IMR-90 (cell line): ENCODE measurements at regions not wholly inside any gene's neighbourhood (a gene's known extent, or its start where the extent isn't known, plus 50 kb on each side); places are given as distances from the start of the nearest gene placed in this dataset.

Source experiments
- ATAC-seq: fragments of 200-7000 bp; cut with Tn5 transposase; 2 replicates; pipeline ENCODE4 v1.9.1; 2020; ENCODE audit warnings: low read depth, mild to moderate bottlenecking, moderate library complexity
- BruUV-seq: library from RNA; stranded (reverse); fragments of 400-500 nt; replicated peaks from 2 replicates; lab custom pipeline; 2021; lab: Mats Ljungman, UMichigan
- CTCF ChIA-PET: fragments of 300-600 bp; formaldehyde crosslinking; extraction: SDS; loops from one replicate; lab custom pipeline; 2021; ENCODE audit warnings: antibody characterized with exemption; lab: Yijun Ruan, JAX
- POLR2A ChIA-PET: fragments of 300-600 bp; sonication (Branson Sonifier 250); formaldehyde crosslinking; loops from one replicate; lab custom pipeline; 2022; ENCODE audit warnings: antibody characterized with exemption; ENCODE audit not compliant: unreplicated experiment; lab: Charles Lee
- DNase-seq: peaks from one replicate; pipeline ENCODE4 v3.0.0; 2013
- H2AFZ ChIP-seq: replicated peaks from 2 replicates; pipeline ENCODE3; 2013; ENCODE audit warnings: low read length, mild to moderate bottlenecking; ENCODE audit not compliant: poor library complexity
- H2AK5ac ChIP-seq: 2 replicates; pipeline ENCODE4 v1.6.1; 2013; ENCODE audit warnings: low read depth, low read length, inconsistent platforms
- H2AK9ac ChIP-seq: replicated peaks from 2 replicates; pipeline ENCODE3; 2013; ENCODE audit warnings: mild to moderate bottlenecking, low read depth, low read length, moderate library complexity; ENCODE audit not compliant: poor library complexity
- H2BK120ac ChIP-seq: 2 replicates; pipeline ENCODE4 v1.6.1; 2013; ENCODE audit warnings: low read depth, low read length, inconsistent platforms
- H2BK15ac ChIP-seq: 3 replicates; pipeline ENCODE4 v1.6.1; 2013; ENCODE audit warnings: low read depth, low read length, inconsistent platforms
- H2BK20ac ChIP-seq: 2 replicates; pipeline ENCODE4 v1.6.1; 2013; ENCODE audit warnings: low read depth, mild to moderate bottlenecking, inconsistent platforms, low read length, moderate library complexity
- H2BK5ac ChIP-seq: 2 replicates; pipeline ENCODE4 v1.6.1; 2013; ENCODE audit warnings: mild to moderate bottlenecking, low read depth, low read length, inconsistent platforms; ENCODE audit not compliant: poor library complexity, severe bottlenecking
- H3K14ac ChIP-seq: replicated peaks from 2 replicates; pipeline ENCODE4 v1.6.1; 2013; ENCODE audit warnings: low read depth, low read length, inconsistent platforms
- H3K18ac ChIP-seq: 2 replicates; pipeline ENCODE4 v1.6.1; 2013; ENCODE audit warnings: low read depth, low read length, control low read depth
- H3K23ac ChIP-seq: 2 replicates; pipeline ENCODE4 v1.6.1; 2013; ENCODE audit warnings: low read depth, low read length, inconsistent platforms
- H3K27ac ChIP-seq: 2 replicates; pipeline ENCODE4 v1.5.1; 2013; ENCODE audit warnings: mild to moderate bottlenecking, control low read depth, low read length; ENCODE audit not compliant: insufficient read depth
- H3K27me3 ChIP-seq: 2 replicates; pipeline ENCODE4 v1.6.1; 2013; ENCODE audit warnings: low read length; ENCODE audit not compliant: control insufficient read depth, insufficient read depth
- H3K36me3 ChIP-seq: 2 replicates; pipeline ENCODE4 v1.6.1; 2013; ENCODE audit warnings: low read length, mixed read lengths; ENCODE audit not compliant: control insufficient read depth, insufficient read depth
- H3K4ac ChIP-seq: 2 replicates; pipeline ENCODE4 v1.6.1; 2013; ENCODE audit warnings: low read depth, low read length, inconsistent platforms
- H3K4me1 ChIP-seq: 2 replicates; pipeline ENCODE4 v1.6.1; 2013; ENCODE audit warnings: low read length, mixed read lengths; ENCODE audit not compliant: control insufficient read depth, insufficient read depth
- H3K4me2 ChIP-seq: 2 replicates; pipeline ENCODE4 v1.6.1; 2013; ENCODE audit warnings: low read depth, mild to moderate bottlenecking, control low read depth, low read length, moderate library complexity
- H3K4me3 ChIP-seq: 2 replicates; pipeline ENCODE4 v1.5.1; 2013; ENCODE audit warnings: low read depth, mild to moderate bottlenecking, control low read depth, low read length, moderate library complexity; ENCODE audit not compliant: insufficient read depth
- H3K56ac ChIP-seq: 2 replicates; pipeline ENCODE4 v1.6.1; 2013; ENCODE audit warnings: low read length, inconsistent platforms; ENCODE audit not compliant: insufficient read depth; ENCODE audit errors: extremely low read depth
- H3K79me1 ChIP-seq, 2 experiments: 2 replicates each; pipeline ENCODE4 v1.6.1; 2013; ENCODE audit warnings: low read length in 2 of 2, inconsistent platforms in 1 of 2, low read depth in 1 of 2
- H3K9ac ChIP-seq: 2 replicates; pipeline ENCODE4 v1.6.1; 2013; ENCODE audit warnings: low read depth, low read length, control low read depth
- H3K9me1 ChIP-seq: 2 replicates; pipeline ENCODE4 v1.6.1; 2013; ENCODE audit warnings: low read length, inconsistent platforms; ENCODE audit not compliant: insufficient read depth
- H3K9me3 ChIP-seq: 2 replicates; pipeline ENCODE4 v1.6.1; 2013; ENCODE audit warnings: low read length; ENCODE audit not compliant: control insufficient read depth, insufficient read depth
- H4K20me1 ChIP-seq: 2 replicates; pipeline ENCODE4 v1.6.1; 2013; ENCODE audit warnings: low read length, inconsistent platforms; ENCODE audit not compliant: insufficient read depth
- H4K5ac ChIP-seq: 2 replicates; pipeline ENCODE4 v1.6.1; 2013; ENCODE audit warnings: mild to moderate bottlenecking, low read depth, low read length, control low read depth
- H4K8ac ChIP-seq, 2 experiments: 2 replicates each; pipeline ENCODE4 v1.6.1; 2013; ENCODE audit warnings: low read depth in 2 of 2, low read length in 2 of 2, control low read depth in 1 of 2, inconsistent platforms in 1 of 2
- H4K91ac ChIP-seq: 2 replicates; pipeline ENCODE4 v1.6.1; 2013; ENCODE audit warnings: low read depth, low read length, inconsistent platforms; ENCODE audit not compliant: insufficient read depth
- BHLHE40 ChIP-seq: fragments of 150-350 bp; IDR thresholded peaks from 2 replicates; pipeline ENCODE4 v1.6.1; 2016; ENCODE audit warnings: mild to moderate bottlenecking, low read depth, low read length
- CHD1 ChIP-seq: IDR thresholded peaks from 2 replicates; pipeline ENCODE4 v1.6.1; 2012; ENCODE audit warnings: low read depth, low read length, improper control_type of control experiment
- CTCF ChIP-seq: conservative IDR thresholded peaks from 2 replicates; pipeline ENCODE4 v1.5.1; 2012; ENCODE audit warnings: mild to moderate bottlenecking, low read depth, low read length, improper control_type of control experiment
- MAFK ChIP-seq: IDR thresholded peaks from 2 replicates; pipeline ENCODE4 v1.6.1; 2012; ENCODE audit warnings: low read depth, low read length, improper control_type of control experiment
- MAZ ChIP-seq: IDR thresholded peaks from 2 replicates; pipeline ENCODE4 v1.6.1; 2012; ENCODE audit warnings: low read depth, mild to moderate bottlenecking, low read length, improper control_type of control experiment, moderate library complexity, borderline replicate concordance
- MXI1 ChIP-seq: IDR thresholded peaks from 2 replicates; pipeline ENCODE4 v1.6.1; 2012; ENCODE audit warnings: low read depth, mild to moderate bottlenecking, low read length, moderate library complexity, borderline replicate concordance
- NFE2L2 ChIP-seq: fragments of 150-350 bp; IDR thresholded peaks from 2 replicates; pipeline ENCODE4 v1.6.1; 2016; ENCODE audit warnings: low read depth, mild to moderate bottlenecking, low read length
- POLR2A ChIP-seq: IDR thresholded peaks from 2 replicates; pipeline ENCODE4 v1.6.1; 2012; ENCODE audit warnings: mild to moderate bottlenecking, low read depth, low read length
- RAD21 ChIP-seq: IDR thresholded peaks from 2 replicates; pipeline ENCODE4 v1.6.1; 2012; ENCODE audit warnings: low read length, improper control_type of control experiment
- RCOR1 ChIP-seq: IDR thresholded peaks from 2 replicates; pipeline ENCODE4 v1.6.1; 2012; ENCODE audit warnings: mild to moderate bottlenecking, low read length, improper control_type of control experiment; ENCODE audit not compliant: insufficient replicate concordance
- RFX5 ChIP-seq: IDR thresholded peaks from 2 replicates; pipeline ENCODE4 v1.8.0; 2012; ENCODE audit warnings: low read depth, mild to moderate bottlenecking, low read length, moderate library complexity
- WGBS, 2 experiments: methylation state at CpG; one replicate each; pipeline versions ENCODE4 v1.1.5 to v1.1.7; 2013; ENCODE audit warnings: missing lambda C conversion rate in 2 of 2; ENCODE audit not compliant: insufficient read length in 1 of 2; ENCODE audit errors: extremely low coverage in 2 of 2; 5-methylcytosine and 5-hydroxymethylcytosine counted together
- dilution Hi-C: fragments of 300-500 bp; cut with HindIII; formaldehyde crosslinking; loops from one replicate; pipeline ENCODE4 v1.14.3; 2018; ENCODE audit warnings: low sequenced_read_pairs; ENCODE audit not compliant: unreplicated experiment
- in situ Hi-C: fragments of 300-500 bp; cut with MboI; formaldehyde crosslinking; loops from 3 replicates; pipeline ENCODE4 v1.14.3; 2019; ENCODE audit warnings: low sequenced_read_pairs, inconsistent platforms, mixed read lengths
- intact Hi-C: fragments of 100-400 bp; cut with micrococcal nuclease; formaldehyde crosslinking; loops from 2 replicates; pipeline ENCODE4 v1.10.0; 2022
- TF ChIP-seq, protein P1 (sequence below): fragments of 150-350 bp; IDR thresholded peaks from 2 replicates; pipeline ENCODE4 v1.6.1; 2017; ENCODE audit warnings: mild to moderate bottlenecking, antibody characterized with exemption, low read length, low read depth

DNA sequence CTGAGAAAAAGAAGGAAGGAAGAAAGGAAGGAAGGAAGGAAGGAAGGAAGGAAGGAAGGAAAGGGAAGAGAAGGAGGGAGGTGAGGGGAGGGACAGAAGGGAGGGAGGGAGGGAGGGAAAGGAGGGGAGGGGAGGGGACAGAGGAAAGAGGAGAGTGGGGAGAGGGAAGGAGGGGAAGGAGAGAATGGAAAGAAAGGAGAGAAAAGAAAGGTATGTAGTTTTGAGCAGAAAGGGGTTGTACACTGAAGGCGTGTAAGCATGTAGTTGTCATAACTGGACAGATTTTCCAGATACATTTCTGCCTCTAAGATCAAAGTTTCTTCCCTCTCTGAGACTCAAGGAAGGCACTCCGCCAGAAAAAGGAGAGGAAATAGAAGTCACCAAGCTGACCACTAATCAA, 113.4 kb upstream of the KBTBD8 start:
- no CpG with 5 or more reads among the region's 2 CpGs for WGBS, 2 experiments
- Histone ChIP-seq H2BK15ac (no peak overlapping the region), H4K5ac (no peak overlapping the region), H3K4me1 (no peaks in the 10 kb centered on the region), H3K14ac (no peak overlapping the region), H2BK120ac (no peak overlapping the region), H4K91ac (no peak overlapping the region), H3K23ac (no peak overlapping the region), H3K27me3 (no peaks in the 10 kb centered on the region; the same call in none of the 2 replicates), H2BK20ac (no peak overlapping the region), H3K9me1 (no peaks in the 10 kb centered on the region), H4K20me1 (no peaks in the 10 kb centered on the region), H2AK5ac (no peak overlapping the region), H3K27ac (no peak overlapping the region), H2AFZ (no peak overlapping the region), H3K56ac (no peak overlapping the region), H3K9ac (no peak overlapping the region), H3K36me3 (no peaks in the 10 kb centered on the region), H3K4me3 (no peak overlapping the region), H3K18ac (no peak overlapping the region), H3K4me2 (no peak overlapping the region), H3K4ac (no peak overlapping the region), H4K8ac (no peak overlapping the region), H3K79me1 (no peaks in the 10 kb centered on the region), H2AK9ac (no peak overlapping the region), H2BK5ac (no peak overlapping the region), H3K9me3 (no peaks in the 10 kb centered on the region)
- intact Hi-C loops = no loop called here
- in situ Hi-C loops = no loop called here
- no TSS peak for BruUV-seq
- no peak for DNase-seq
- ChIA-PET POLR2A (no interaction called here), CTCF (interaction anchor here (0.7 kb wide), 1 partner anchor 12 kb away, joined by 3 read pairs; no protein-coding TSS in a partner anchor)
- dilution Hi-C loops = no loop called here
- ATAC-seq = no peak
- TF ChIP-seq BHLHE40 (no peak), RFX5 (no peak), POLR2A (no peak), CTCF (no peak), RAD21 (no peak), MAZ (no peak), MXI1 (no peak), MAFK (no peak), NFE2L2 (no peak), RCOR1 (no peak), CHD1 (no peak)
- TF ChIP-seq, protein P1, sequence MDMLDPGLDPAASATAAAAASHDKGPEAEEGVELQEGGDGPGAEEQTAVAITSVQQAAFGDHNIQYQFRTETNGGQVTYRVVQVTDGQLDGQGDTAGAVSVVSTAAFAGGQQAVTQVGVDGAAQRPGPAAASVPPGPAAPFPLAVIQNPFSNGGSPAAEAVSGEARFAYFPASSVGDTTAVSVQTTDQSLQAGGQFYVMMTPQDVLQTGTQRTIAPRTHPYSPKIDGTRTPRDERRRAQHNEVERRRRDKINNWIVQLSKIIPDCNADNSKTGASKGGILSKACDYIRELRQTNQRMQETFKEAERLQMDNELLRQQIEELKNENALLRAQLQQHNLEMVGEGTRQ = no peak
